B cell (primary cell): ENCODE measurements at regions not wholly inside any gene's neighbourhood (a gene's known extent, or its start where the extent isn't known, plus 50 kb on each side); places are given as distances from the start of the nearest gene placed in this dataset.

Experiments used
- ATAC-seq: fragments of 200-7000 bp; cut with Tn5 transposase; one replicate; pipeline ENCODE4 v1.10.0; 2021; ENCODE audit warnings: low read depth, mild to moderate bottlenecking, moderate number of reproducible peaks, moderate library complexity
- CTCF ChIA-PET: fragments of 350-600 bp; sonication (Branson Sonifier 250); formaldehyde crosslinking; loops from one replicate; lab custom pipeline; 2021; ENCODE audit warnings: antibody characterized with exemption, inconsistent platforms; lab: Charles Lee
- POLR2A ChIA-PET: fragments of 350-600 bp; sonication (Branson Sonifier 250); formaldehyde crosslinking; loops from one replicate; lab custom pipeline; 2021; ENCODE audit warnings: antibody characterized with exemption; lab: Charles Lee
- DNase-seq: peaks from one replicate; pipeline ENCODE4 v3.0.0; 2013
- H2AFZ ChIP-seq: 2 replicates; pipeline ENCODE4 v1.6.1; 2012; ENCODE audit warnings: mild to moderate bottlenecking, low read depth, low read length; ENCODE audit not compliant: insufficient read depth, poor library complexity, severe bottlenecking
- H3K27ac ChIP-seq, 2 donors: 1 replicate in 1 of 2; 2 replicates in 1 of 2; pipeline ENCODE4 v1.5.1; 2012 to 2013; ENCODE audit warnings: low read length in 2 of 2, mild to moderate bottlenecking in 2 of 2, moderate library complexity in 1 of 2
- H3K27me3 ChIP-seq, 4 experiments: fragments of 200-600 bp in 1 of 4; sonication (generic) in 1 of 4; replicated peaks in 1 of 4; 1 replicate in 2 of 4; 2 replicates in 2 of 4; pipeline versions ENCODE4 v1.6.1 to v1.7.0; 2013 to 2016; ENCODE audit warnings: low read length in 3 of 4, mild to moderate bottlenecking in 2 of 4, mixed read lengths in 1 of 4, moderate library complexity in 1 of 4; ENCODE audit not compliant: insufficient read depth in 4 of 4, control insufficient read depth in 3 of 4; ENCODE audit errors: control extremely low read depth in 1 of 4
- H3K36me3 ChIP-seq, 2 experiments: replicated peaks in 1 of 2; 1 replicate in 1 of 2; 2 replicates in 1 of 2; pipeline versions ENCODE4 v1.6.1 to v1.7.1; 2013; ENCODE audit warnings: low read length in 1 of 2; ENCODE audit not compliant: insufficient read depth in 2 of 2, control insufficient read depth in 1 of 2; ENCODE audit errors: control extremely low read depth in 1 of 2, extremely low read depth in 1 of 2
- H3K4me1 ChIP-seq, 2 donors: fragments of 200-600 bp in 1 of 2; sonication (generic) in 1 of 2; 1 replicate in 1 of 2; 2 replicates in 1 of 2; pipeline versions ENCODE4 v1.5.1 to v1.6.1; 2013 to 2017; ENCODE audit warnings: low read length in 2 of 2; ENCODE audit not compliant: control insufficient read depth in 2 of 2, insufficient read depth in 2 of 2
- H3K4me2 ChIP-seq: replicated peaks from 2 replicates; pipeline ENCODE3; 2012; ENCODE audit warnings: mild to moderate bottlenecking, low read depth, low read length; ENCODE audit not compliant: poor library complexity, severe bottlenecking
- H3K4me3 ChIP-seq, 5 experiments: fragments of 200-600 bp in 1 of 5; sonication (generic) in 1 of 5; 1 replicate in 3 of 5; 2 replicates in 2 of 5; pipeline versions ENCODE4 v1.5.1 to v1.7.0; 2011 to 2016; ENCODE audit warnings: low read length in 4 of 5, mild to moderate bottlenecking in 4 of 5, low read depth in 2 of 5, control low read depth in 1 of 5, moderate library complexity in 1 of 5; ENCODE audit not compliant: insufficient read depth in 1 of 5; ENCODE audit errors: control extremely low read depth in 1 of 5, extremely low read depth in 1 of 5
- H3K79me2 ChIP-seq: fragments of 200-600 bp; sonication (generic); one replicate; pipeline ENCODE4 v1.6.0; 2016; ENCODE audit warnings: low read length; ENCODE audit not compliant: control insufficient read depth, insufficient read depth
- H3K9ac ChIP-seq: fragments of 200-600 bp; sonication (generic); 2 replicates; pipeline ENCODE4 v1.6.1; 2017; ENCODE audit warnings: mild to moderate bottlenecking, low read length, moderate library complexity
- H3K9me3 ChIP-seq, 3 donors: one replicate each; pipeline versions ENCODE4 v1.6.1 to v1.7.1; 2013; ENCODE audit warnings: low read length in 2 of 3; ENCODE audit not compliant: control insufficient read depth in 2 of 3, insufficient read depth in 1 of 3; ENCODE audit errors: control extremely low read depth in 1 of 3
- H4K20me1 ChIP-seq: 2 replicates; pipeline ENCODE4 v1.6.0; 2012; ENCODE audit warnings: mild to moderate bottlenecking, low read length; ENCODE audit not compliant: insufficient read depth, control insufficient read depth, poor library complexity, severe bottlenecking
- H3K27ac Mint-ChIP-seq: one replicate; pipeline ENCODE4 v1.8.0; 2021; ENCODE audit warnings: mixed read lengths
- H3K27me3 Mint-ChIP-seq: one replicate; pipeline ENCODE4 v1.8.0; 2021; ENCODE audit warnings: mixed read lengths
- H3K4me1 Mint-ChIP-seq: one replicate; pipeline ENCODE4 v1.8.0; 2021; ENCODE audit warnings: mixed read lengths
- H3K4me3 Mint-ChIP-seq: one replicate; pipeline ENCODE4 v1.8.0; 2021; ENCODE audit warnings: mixed read lengths
- H3K9me3 Mint-ChIP-seq: one replicate; pipeline ENCODE4 v1.8.0; 2022; ENCODE audit warnings: mixed read lengths; ENCODE audit not compliant: insufficient read depth
- CTCF ChIP-seq: fragments of 200-600 bp; IDR thresholded peaks from one replicate; pipeline ENCODE4 v1.8.0; 2022; ENCODE audit warnings: antibody characterized with exemption, mild to moderate bottlenecking
- EZH2 ChIP-seq: IDR thresholded peaks from 2 replicates; pipeline ENCODE4 v1.6.1; 2012; ENCODE audit warnings: borderline replicate concordance, low read depth, mild to moderate bottlenecking, moderate library complexity, low read length; ENCODE audit not compliant: insufficient read depth, poor library complexity, severe bottlenecking
- WGBS: methylation state at CpG from one replicate; pipeline ENCODE4 v1.1.5; 2013; ENCODE audit warnings: missing lambda C conversion rate; ENCODE audit not compliant: insufficient coverage; 5-methylcytosine and 5-hydroxymethylcytosine counted together
- intact Hi-C: fragments of 100-400 bp; cut with micrococcal nuclease; formaldehyde crosslinking; loops from one replicate; pipeline ENCODE4 v1.10.0; 2022

GRCh38 chr21:36628106-36628505 lies 70.8 kb upstream of the SIM2 start:
- no peaks in the 10 kb centered on the region for H3K9me3 Mint-ChIP-seq
- no peaks in the 10 kb centered on the region for H3K4me1 Mint-ChIP-seq
- Histone ChIP-seq H2AFZ (no peak overlapping the region), H3K27me3 (peaks cover 0 to 8% (median 0%) of the 10 kb centered on the region in 4 experiments), H4K20me1 (no peaks in the 10 kb centered on the region), H3K9me3 (peaks cover 0 to 11% (median 4%) of the 10 kb centered on the region in 3 donors), H3K9ac (no peak overlapping the region), H3K4me2 (no peak overlapping the region), H3K79me2 (no peaks in the 10 kb centered on the region), H3K4me1 (no peaks in the 10 kb centered on the region), H3K36me3 (no peaks in the 10 kb centered on the region), H3K27ac (no peak overlapping the region), H3K4me3 (no peak overlapping the region)
- peaks cover 8% of the 10 kb centered on the region for H3K27me3 Mint-ChIP-seq
- WGBS: 81% methylated on average over 5 of the region's 9 CpGs
- DNase-seq: no peak
- H3K4me3 Mint-ChIP-seq: no peak overlapping the region
- ChIA-PET CTCF (no interaction called here), POLR2A (no interaction called here)
- TF ChIP-seq CTCF (no peak), EZH2 (no peak)
- intact Hi-C loops: no loop called here
- H3K27ac Mint-ChIP-seq: no peak overlapping the region
- ATAC-seq: no peak

- no peaks in the 10 kb centered on the region for H3K79me2 ChIP-seq
- intact Hi-C loops: no loop called here
- no peak overlapping the region for H3K4me2 ChIP-seq
- peaks cover 8% of the 10 kb centered on the region for H3K27me3 Mint-ChIP-seq
- no peaks in the 10 kb centered on the region for H3K4me1 Mint-ChIP-seq
- H3K9me3 Mint-ChIP-seq: no peaks in the 10 kb centered on the region
- ChIA-PET POLR2A (no interaction called here), CTCF (interaction anchor here (0.6 to 2.3 kb wide), 2 partner anchors 226 to 299 kb away, joined by 3 to 15 read pairs; no protein-coding TSS in a partner anchor)
- no peaks in the 10 kb centered on the region for H3K4me1 ChIP-seq
- H3K4me3 ChIP-seq: no peak overlapping the region
- H3K9ac ChIP-seq: no peak overlapping the region
- TF ChIP-seq CTCF (no peak), EZH2 (no peak)
- 86% methylated on average over 11 of the region's 13 CpGs for WGBS
- H3K27me3 ChIP-seq: peaks cover 0 to 8% (median 0%) of the 10 kb centered on the region in 4 experiments
- H4K20me1 ChIP-seq: no peaks in the 10 kb centered on the region
- H3K36me3 ChIP-seq: no peaks in the 10 kb centered on the region
- H3K4me3 Mint-ChIP-seq: no peak overlapping the region
- ATAC-seq: no peak
- H3K9me3 ChIP-seq: peaks cover 0 to 6% (median 0%) of the 10 kb centered on the region in 3 donors
- no peak overlapping the region for H2AFZ ChIP-seq
- H3K27ac ChIP-seq: no peak overlapping the region
- H3K27ac Mint-ChIP-seq: no peak overlapping the region
- DNase-seq: no peak
Measured at GRCh38 chr21:36628761-36629460, 70.0 kb upstream of the SIM2 start.
